Neutrophil (primary cell): ENCODE measurements at regions not wholly inside any gene's neighbourhood (a gene's known extent, or its start where the extent isn't known, plus 50 kb on each side); places are given as distances from the start of the nearest gene placed in this dataset.

ENCODE experiments used
- H3K27ac ChIP-seq: fragments of 200-600 bp; sonication (generic); 2 replicates; pipeline ENCODE4 v1.5.1; 2016; ENCODE audit warnings: mild to moderate bottlenecking, moderate library complexity
- H3K27me3 ChIP-seq: fragments of 200-600 bp; sonication (generic); 2 replicates; pipeline ENCODE4 v1.6.0; 2016; ENCODE audit warnings: mild to moderate bottlenecking
- H3K36me3 ChIP-seq: fragments of 200-600 bp; sonication (generic); 2 replicates; pipeline ENCODE4 v1.5.1; 2017
- H3K4me1 ChIP-seq, 2 experiments: fragments of 200-600 bp in 1 of 2; sonication (generic) in 1 of 2; 1 replicate in 1 of 2; 2 replicates in 1 of 2; pipeline versions ENCODE4 v1.5.1 to v1.6.1; 2013 to 2016; ENCODE audit warnings: low read depth in 1 of 2, low read length in 1 of 2, mild to moderate bottlenecking in 1 of 2, moderate library complexity in 1 of 2; ENCODE audit not compliant: control insufficient read depth in 1 of 2, insufficient read depth in 1 of 2
- H3K4me3 ChIP-seq, 2 experiments: fragments of 200-600 bp in 1 of 2; sonication (generic) in 1 of 2; 1 replicate in 1 of 2; 2 replicates in 1 of 2; pipeline ENCODE4 v1.5.1; 2013 to 2016; ENCODE audit warnings: low read depth in 1 of 2, low read length in 1 of 2, mild to moderate bottlenecking in 1 of 2, moderate library complexity in 1 of 2
- H3K9me3 ChIP-seq: fragments of 200-600 bp; sonication (generic); 2 replicates; pipeline ENCODE4 v1.5.1; 2016
- TF ChIP-seq, protein P1 (sequence below): fragments of 200-600 bp; sonication (generic); IDR thresholded peaks from 2 replicates; pipeline ENCODE4 v1.5.1; 2016; ENCODE audit warnings: antibody characterized with exemption

DNA sequence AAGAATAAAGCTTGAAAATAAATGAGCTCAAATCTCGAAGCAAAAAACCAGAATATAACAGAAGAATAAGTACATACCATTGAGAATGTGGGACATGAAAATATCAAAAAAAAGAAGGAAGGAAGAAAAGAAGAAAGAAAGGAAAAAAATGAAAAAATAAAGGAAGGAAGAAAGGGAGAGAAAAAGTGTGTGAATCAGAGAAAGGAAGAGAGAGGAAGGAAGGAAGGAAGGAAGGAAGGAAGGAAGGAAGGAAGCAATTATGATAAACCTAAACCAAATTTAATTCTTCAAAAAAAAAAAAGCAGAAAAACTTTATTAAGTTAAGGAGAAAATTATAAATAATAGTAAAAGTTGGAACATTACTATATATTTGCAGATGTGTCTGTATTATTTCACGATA is 949.8 kb downstream of the NLGN4X start:
- Histone ChIP-seq H3K27me3 (no peaks in the 10 kb centered on the region), H3K27ac (no peak overlapping the region), H3K36me3 (no peaks in the 10 kb centered on the region), H3K4me3 (no peak overlapping the region), H3K9me3 (no peaks in the 10 kb centered on the region), H3K4me1 (no peaks in the 10 kb centered on the region)
- TF ChIP-seq, protein P1, sequence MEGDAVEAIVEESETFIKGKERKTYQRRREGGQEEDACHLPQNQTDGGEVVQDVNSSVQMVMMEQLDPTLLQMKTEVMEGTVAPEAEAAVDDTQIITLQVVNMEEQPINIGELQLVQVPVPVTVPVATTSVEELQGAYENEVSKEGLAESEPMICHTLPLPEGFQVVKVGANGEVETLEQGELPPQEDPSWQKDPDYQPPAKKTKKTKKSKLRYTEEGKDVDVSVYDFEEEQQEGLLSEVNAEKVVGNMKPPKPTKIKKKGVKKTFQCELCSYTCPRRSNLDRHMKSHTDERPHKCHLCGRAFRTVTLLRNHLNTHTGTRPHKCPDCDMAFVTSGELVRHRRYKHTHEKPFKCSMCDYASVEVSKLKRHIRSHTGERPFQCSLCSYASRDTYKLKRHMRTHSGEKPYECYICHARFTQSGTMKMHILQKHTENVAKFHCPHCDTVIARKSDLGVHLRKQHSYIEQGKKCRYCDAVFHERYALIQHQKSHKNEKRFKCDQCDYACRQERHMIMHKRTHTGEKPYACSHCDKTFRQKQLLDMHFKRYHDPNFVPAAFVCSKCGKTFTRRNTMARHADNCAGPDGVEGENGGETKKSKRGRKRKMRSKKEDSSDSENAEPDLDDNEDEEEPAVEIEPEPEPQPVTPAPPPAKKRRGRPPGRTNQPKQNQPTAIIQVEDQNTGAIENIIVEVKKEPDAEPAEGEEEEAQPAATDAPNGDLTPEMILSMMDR: no peak

GRCh38 chrX:5265324-5265850 is 963.3 kb downstream of the NLGN4X start:
- Histone ChIP-seq H3K27me3 (no peaks in the 10 kb centered on the region), H3K36me3 (no peaks in the 10 kb centered on the region), H3K4me3 (no peak overlapping the region), H3K27ac (no peak overlapping the region), H3K9me3 (no peaks in the 10 kb centered on the region), H3K4me1 (no peaks in the 10 kb centered on the region)
- TF ChIP-seq, protein P1: no peak

- Histone ChIP-seq H3K4me1 (no peaks in the 10 kb centered on the region), H3K36me3 (no peaks in the 10 kb centered on the region), H3K9me3 (no peaks in the 10 kb centered on the region), H3K27ac (no peak overlapping the region), H3K27me3 (no peaks in the 10 kb centered on the region), H3K4me3 (no peak overlapping the region)
- TF ChIP-seq, protein P1: no peak
Measured at GRCh38 chrX:5250106-5250505, 978.6 kb downstream of the NLGN4X start.

DNA sequence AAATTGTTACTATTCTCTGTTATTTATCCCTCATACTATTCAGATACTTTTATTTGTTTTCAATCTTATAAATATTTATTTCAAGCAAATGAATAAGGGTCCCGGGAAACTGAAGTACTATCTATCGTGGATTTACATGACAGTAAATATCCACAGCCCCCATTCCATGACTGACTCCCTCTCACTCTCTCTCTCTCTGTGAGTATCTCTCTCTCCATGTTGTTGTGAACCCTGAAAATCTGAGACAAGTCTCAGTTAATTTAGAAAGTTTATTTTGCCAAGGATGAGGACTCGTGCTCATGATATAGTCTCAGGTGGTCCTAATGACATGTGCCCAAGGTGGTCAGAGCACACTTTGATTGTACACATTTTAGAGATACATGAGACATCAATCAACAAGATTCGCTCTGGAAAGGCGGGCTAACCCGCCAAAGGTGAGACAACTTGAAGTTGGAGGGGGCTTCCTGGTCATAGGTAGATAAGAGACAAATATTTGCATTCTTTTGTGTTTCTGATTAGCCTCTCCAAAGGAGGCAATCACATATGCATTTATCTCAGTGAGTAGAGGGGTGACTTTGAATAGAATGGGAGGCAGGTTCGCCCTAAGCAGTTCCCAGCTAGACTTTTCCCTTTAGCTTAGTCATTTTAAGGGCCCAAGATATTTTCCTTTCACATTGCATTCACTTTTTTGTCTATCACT is 986.4 kb downstream of the NLGN4X start:
- H3K4me3 ChIP-seq: no peak overlapping the region
- H3K27ac ChIP-seq: no peak overlapping the region
- no peaks in the 10 kb centered on the region for H3K4me1 ChIP-seq
- TF ChIP-seq, protein P1: no peak
- no peaks in the 10 kb centered on the region for H3K27me3 ChIP-seq
- no peaks in the 10 kb centered on the region for H3K36me3 ChIP-seq
- no peaks in the 10 kb centered on the region for H3K9me3 ChIP-seq

- TF ChIP-seq, protein P1: no peak
Measured at GRCh38 chrX:5236749-5237148, 991.9 kb downstream of the NLGN4X start.

More at GRCh38 chrX:5236749-5237148, 991.9 kb downstream of the NLGN4X start:
- H3K27me3 ChIP-seq: no peaks in the 10 kb centered on the region
- no peak overlapping the region for H3K27ac ChIP-seq
- no peaks in the 10 kb centered on the region for H3K9me3 ChIP-seq
- H3K4me1 ChIP-seq: no peaks in the 10 kb centered on the region
- no peak overlapping the region for H3K4me3 ChIP-seq
- no peaks in the 10 kb centered on the region for H3K36me3 ChIP-seq
